HG03139 (cell line): ENCODE measurements at regions not wholly inside any gene's neighbourhood (a gene's known extent, or its start where the extent isn't known, plus 50 kb on each side); places are given as distances from the start of the nearest gene placed in this dataset.
"Not testable (repeated sequence)": the region's sequence is repeated elsewhere in the genome, so short reads cannot be mapped to it uniquely, and the experiment has no call there.

Source experiments
- ATAC-seq: cut with Tn5 transposase; IDR thresholded peaks from one replicate; pipeline ENCODE4 v1.9.1; 2021; ENCODE audit not compliant: unreplicated experiment

GRCh38 chr5:89191374-89191773, 308.4 kb upstream of the MEF2C start:
- ATAC-seq = no peak

GRCh38 chr5:89190515-89191265, 307.7 kb upstream of the MEF2C start:
- no peak for ATAC-seq

GRCh38 chr5:89187883-89188465, 305.0 kb upstream of the MEF2C start:
- no peak for ATAC-seq

GRCh38 chr5:89187268-89187667, 304.3 kb upstream of the MEF2C start:
- no peak for ATAC-seq

- ATAC-seq = no peak
These were observed 298.6 kb upstream of the MEF2C start for GRCh38 chr5:89181546-89181945.

- no peak for ATAC-seq
These were observed 296.7 kb upstream of the MEF2C start for GRCh38 chr5:89179731-89180130.

- ATAC-seq = no peak
These were observed 295.6 kb upstream of the MEF2C start for GRCh38 chr5:89178541-89178940.

GRCh38 chr5:89173528-89173927, 290.5 kb upstream of the MEF2C start:
- no peak for ATAC-seq

GRCh38 chr5:89168766-89169165, 285.8 kb upstream of the MEF2C start:
- peak; percentile 84 for ATAC-seq

- not testable (repeated sequence) for ATAC-seq
These were observed 281.7 kb upstream of the MEF2C start for GRCh38 chr5:89164703-89165102.

- ATAC-seq = no peak
These were observed 273.2 kb upstream of the MEF2C start for GRCh38 chr5:89156226-89156625.

GRCh38 chr5:89147031-89147430, 264.0 kb upstream of the MEF2C start:
- ATAC-seq = no peak

GRCh38 chr5:89137148-89137547, 254.2 kb upstream of the MEF2C start:
- ATAC-seq = no peak

GRCh38 chr5:89133975-89134374, 251.0 kb upstream of the MEF2C start:
- ATAC-seq = no peak

- no peak for ATAC-seq
These were observed 250.1 kb upstream of the MEF2C start for GRCh38 chr5:89133129-89133528.

- ATAC-seq = no peak
These were observed 247.9 kb upstream of the MEF2C start for GRCh38 chr5:89130851-89131250.

- no peak for ATAC-seq
These were observed 247.0 kb upstream of the MEF2C start for GRCh38 chr5:89129941-89130340.

- ATAC-seq = no peak
These were observed 246.1 kb upstream of the MEF2C start for GRCh38 chr5:89128906-89129625.

- no peak for ATAC-seq
These were observed 245.1 kb upstream of the MEF2C start for GRCh38 chr5:89128092-89128491.

- ATAC-seq = no peak
These were observed 244.2 kb upstream of the MEF2C start for GRCh38 chr5:89127191-89127590.

GRCh38 chr5:89125372-89125771, 242.4 kb upstream of the MEF2C start:
- no peak for ATAC-seq

- ATAC-seq = no peak
These were observed 240.6 kb upstream of the MEF2C start for GRCh38 chr5:89123581-89123980.
